ENCODE measurements at regions not wholly inside any gene's neighbourhood (a gene's known extent, or its start where the extent isn't known, plus 50 kb on each side); places are given as distances from the start of the nearest gene placed in this dataset.

- H3K9ac ChIP-seq = no peak overlapping the region
- H3K27ac ChIP-seq = no peak overlapping the region
- H3K4me3 ChIP-seq (ENCODE audit: low read depth, low read length) = no peak overlapping the region
- no peaks in the 10 kb centered on the region for H3K4me1 ChIP-seq
- H3K4me2 ChIP-seq (ENCODE audit: low read length) = no peak overlapping the region
- H3K27me3 ChIP-seq (ENCODE audit: control insufficient read depth, insufficient read depth, low read length) = no peaks in the 10 kb centered on the region
- no peaks in the 10 kb centered on the region for H3K79me2 ChIP-seq
- no peaks in the 10 kb centered on the region for H3K36me3 ChIP-seq (ENCODE audit: control insufficient read depth, insufficient read depth, low read length)
- no peak overlapping the region for H2AFZ ChIP-seq
- TF ChIP-seq, protein P1, sequence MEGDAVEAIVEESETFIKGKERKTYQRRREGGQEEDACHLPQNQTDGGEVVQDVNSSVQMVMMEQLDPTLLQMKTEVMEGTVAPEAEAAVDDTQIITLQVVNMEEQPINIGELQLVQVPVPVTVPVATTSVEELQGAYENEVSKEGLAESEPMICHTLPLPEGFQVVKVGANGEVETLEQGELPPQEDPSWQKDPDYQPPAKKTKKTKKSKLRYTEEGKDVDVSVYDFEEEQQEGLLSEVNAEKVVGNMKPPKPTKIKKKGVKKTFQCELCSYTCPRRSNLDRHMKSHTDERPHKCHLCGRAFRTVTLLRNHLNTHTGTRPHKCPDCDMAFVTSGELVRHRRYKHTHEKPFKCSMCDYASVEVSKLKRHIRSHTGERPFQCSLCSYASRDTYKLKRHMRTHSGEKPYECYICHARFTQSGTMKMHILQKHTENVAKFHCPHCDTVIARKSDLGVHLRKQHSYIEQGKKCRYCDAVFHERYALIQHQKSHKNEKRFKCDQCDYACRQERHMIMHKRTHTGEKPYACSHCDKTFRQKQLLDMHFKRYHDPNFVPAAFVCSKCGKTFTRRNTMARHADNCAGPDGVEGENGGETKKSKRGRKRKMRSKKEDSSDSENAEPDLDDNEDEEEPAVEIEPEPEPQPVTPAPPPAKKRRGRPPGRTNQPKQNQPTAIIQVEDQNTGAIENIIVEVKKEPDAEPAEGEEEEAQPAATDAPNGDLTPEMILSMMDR (IDR thresholded peaks at IDR 0.05) = no peak
- H3K9me3 ChIP-seq (ENCODE audit: control insufficient read depth, low read length) = no peaks in the 10 kb centered on the region
Observed at GRCh38 chr5:110112348-110112747, 422.6 kb downstream of the MAN2A1 start.

- no peak overlapping the region for H2AFZ ChIP-seq
- TF ChIP-seq, protein P1 (IDR thresholded peaks at IDR 0.05) = no peak
Observed at GRCh38 chr5:110115503-110115902, 425.8 kb downstream of the MAN2A1 start.

GRCh38 chr5:110116539-110116938 lies 426.8 kb downstream of the MAN2A1 start:
- TF ChIP-seq, protein P1 (IDR thresholded peaks at IDR 0.05) = no peak
- Histone ChIP-seq H3K9me3 (ENCODE audit: control insufficient read depth, low read length) (no peaks in the 10 kb centered on the region), H3K9ac (no peak overlapping the region), H3K4me3 (ENCODE audit: low read depth, low read length) (no peak overlapping the region), H3K4me2 (ENCODE audit: low read length) (no peak overlapping the region), H3K27ac (no peak overlapping the region), H3K27me3 (ENCODE audit: control insufficient read depth, insufficient read depth, low read length) (no peaks in the 10 kb centered on the region), H3K79me2 (no peaks in the 10 kb centered on the region), H3K4me1 (no peaks in the 10 kb centered on the region), H3K36me3 (ENCODE audit: control insufficient read depth, insufficient read depth, low read length) (no peaks in the 10 kb centered on the region), H2AFZ (no peak overlapping the region)

More at GRCh38 chr5:110115503-110115902, 425.8 kb downstream of the MAN2A1 start:
- H3K27ac ChIP-seq = no peak overlapping the region
- H3K79me2 ChIP-seq = no peaks in the 10 kb centered on the region
- no peaks in the 10 kb centered on the region for H3K4me1 ChIP-seq
- H3K4me3 ChIP-seq (ENCODE audit: low read depth, low read length) = no peak overlapping the region
- H3K36me3 ChIP-seq (ENCODE audit: control insufficient read depth, insufficient read depth, low read length) = no peaks in the 10 kb centered on the region
- no peaks in the 10 kb centered on the region for H3K9me3 ChIP-seq (ENCODE audit: control insufficient read depth, low read length)
- H3K4me2 ChIP-seq (ENCODE audit: low read length) = no peak overlapping the region
- no peak overlapping the region for H3K9ac ChIP-seq
- no peaks in the 10 kb centered on the region for H3K27me3 ChIP-seq (ENCODE audit: control insufficient read depth, insufficient read depth, low read length)

DNA sequence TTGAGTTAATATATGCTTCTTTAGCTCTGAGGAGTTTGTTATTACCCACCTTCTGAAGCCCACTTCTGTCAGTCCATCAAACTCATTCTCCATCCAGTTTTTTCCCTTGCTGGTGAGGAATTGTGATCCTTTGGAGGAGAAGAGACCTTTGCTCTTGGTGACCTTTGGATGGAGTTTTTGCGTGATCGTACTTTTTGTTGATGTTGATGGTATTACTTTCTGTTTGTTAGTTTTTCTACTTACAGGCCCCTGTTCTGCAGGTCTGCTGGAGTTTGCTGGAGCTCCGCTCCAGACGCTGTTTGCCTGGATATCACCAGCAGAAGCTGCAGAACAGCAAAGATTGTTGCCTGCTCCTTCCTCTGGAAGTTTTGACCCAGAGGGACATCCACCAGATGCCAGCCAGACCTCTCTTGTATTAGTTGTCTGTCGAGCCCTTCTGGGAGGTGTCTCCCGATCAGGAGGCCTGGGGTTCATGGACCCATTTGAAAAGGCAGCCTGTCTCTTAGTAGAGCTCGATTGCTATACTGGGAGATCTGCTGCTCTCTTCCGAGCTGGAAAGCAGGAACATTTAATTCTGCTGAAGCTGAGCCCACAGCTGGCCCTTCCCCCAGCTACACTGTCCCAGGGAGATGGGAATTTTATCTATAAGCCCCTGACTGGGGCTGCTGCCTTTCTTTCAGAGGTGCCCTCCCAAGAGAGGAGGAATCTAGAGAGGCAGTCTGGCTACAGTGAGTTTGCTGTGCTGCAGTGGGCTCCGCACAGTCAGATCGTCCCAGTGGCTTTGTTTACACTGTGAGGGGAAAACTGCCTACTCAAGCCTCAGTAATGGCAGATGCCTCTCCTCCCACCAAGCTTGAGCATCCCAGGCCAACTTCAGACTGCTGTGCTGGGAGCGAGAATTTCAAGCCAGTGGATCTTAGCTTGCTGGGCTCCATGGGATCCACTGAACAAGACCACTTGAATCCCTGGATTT lies 445.5 kb downstream of the MAN2A1 start:
- TF ChIP-seq, protein P1 (IDR thresholded peaks at IDR 0.05) = no peak
- H3K27ac ChIP-seq = no peak overlapping the region
- H2AFZ ChIP-seq = no peak overlapping the region
- no peak overlapping the region for H3K4me3 ChIP-seq (ENCODE audit: low read depth, low read length)
- H3K36me3 ChIP-seq (ENCODE audit: control insufficient read depth, insufficient read depth, low read length) = no peaks in the 10 kb centered on the region
- H3K9me3 ChIP-seq (ENCODE audit: control insufficient read depth, low read length) = no peaks in the 10 kb centered on the region
- no peak overlapping the region for H3K9ac ChIP-seq
- H3K27me3 ChIP-seq (ENCODE audit: control insufficient read depth, insufficient read depth, low read length) = no peaks in the 10 kb centered on the region
- H3K79me2 ChIP-seq = no peaks in the 10 kb centered on the region
- H3K4me1 ChIP-seq = no peaks in the 10 kb centered on the region
- no peak overlapping the region for H3K4me2 ChIP-seq (ENCODE audit: low read length)

Measured in parathyroid adenoma (tissue), 2 donors.